Right lobe of liver (tissue), 6 donors: ENCODE measurements at regions not wholly inside any gene's neighbourhood (a gene's known extent, or its start where the extent isn't known, plus 50 kb on each side); places are given as distances from the start of the nearest gene placed in this dataset.

Source experiments
- ATAC-seq, 4 donors: fragments of 200-7000 bp; cut with Tn5 transposase; one replicate each; pipeline ENCODE4 v1.9.1; 2020; ENCODE audit warnings: mild to moderate bottlenecking in 4 of 4, moderate library complexity in 4 of 4
- DNase-seq, 3 donors: peaks; one replicate each; pipeline ENCODE4 v3.0.0-alpha.2; 2020
- H3K27ac ChIP-seq, 3 donors: fragments of 200-600 bp; one replicate each; pipeline ENCODE4 v1.8.0; 2022
- H3K27me3 ChIP-seq, 2 donors: fragments of 200-600 bp; one replicate each; pipeline ENCODE4 v1.8.0; 2022
- H3K36me3 ChIP-seq, 4 donors: fragments of 200-600 bp; sonication (generic) in 1 of 4; one replicate each; pipeline versions ENCODE4 v1.5.1 to v1.8.0; 2017 to 2022; ENCODE audit warnings: control low read depth in 1 of 4
- H3K4me1 ChIP-seq, 4 donors: fragments of 200-600 bp; sonication (generic) in 1 of 4; one replicate each; pipeline versions ENCODE4 v1.5.1 to v1.8.0; 2017 to 2022; ENCODE audit warnings: control low read depth in 1 of 4
- H3K4me3 ChIP-seq, 3 donors: fragments of 200-600 bp; one replicate each; pipeline ENCODE4 v1.8.0; 2022
- H3K9me3 ChIP-seq, 4 donors: fragments of 200-600 bp; sonication (generic) in 1 of 4; one replicate each; pipeline versions ENCODE4 v1.5.1 to v1.8.0; 2017 to 2022; ENCODE audit warnings: control low read depth in 1 of 4
- CTCF ChIP-seq, 4 donors: fragments of 200-600 bp in 3 of 4; fragments of 450-650 bp in 1 of 4; IDR thresholded peaks; one replicate each; pipeline versions ENCODE4 v1.5.1 to v1.8.0; 2016 to 2022; ENCODE audit warnings: antibody characterized with exemption in 4 of 4, mild to moderate bottlenecking in 2 of 4
- POLR2A ChIP-seq: fragments of 450-650 bp; IDR thresholded peaks from one replicate; pipeline ENCODE4 v1.6.1; 2017; ENCODE audit warnings: antibody characterized with exemption, mild to moderate bottlenecking
- WGBS: methylation state at CpG from one replicate; pipeline ENCODE4 v1.1.6; 2018; ENCODE audit warnings: low coverage, low lambda C conversion rate; ENCODE audit not compliant: insufficient coverage; ENCODE audit errors: missing lambda C conversion rate; 5-methylcytosine and 5-hydroxymethylcytosine counted together
- intact Hi-C, 2 donors: fragments of 100-400 bp; cut with DNase I; formaldehyde crosslinking; loops; one replicate each; pipeline versions ENCODE4 v1.11.2 to v1.14.1; 2022
- donor health status: DM: no; HTN: yes; CAD: no.
- donor health status: DM: no; HTN: no; CAD: no.
- donor health status: DM: no; HTN: no; CAD: no.
- donor health status: DM: no; HTN: yes; CAD: no.
- donor health status: DM: no; HTN: yes; CAD: no.

DNA sequence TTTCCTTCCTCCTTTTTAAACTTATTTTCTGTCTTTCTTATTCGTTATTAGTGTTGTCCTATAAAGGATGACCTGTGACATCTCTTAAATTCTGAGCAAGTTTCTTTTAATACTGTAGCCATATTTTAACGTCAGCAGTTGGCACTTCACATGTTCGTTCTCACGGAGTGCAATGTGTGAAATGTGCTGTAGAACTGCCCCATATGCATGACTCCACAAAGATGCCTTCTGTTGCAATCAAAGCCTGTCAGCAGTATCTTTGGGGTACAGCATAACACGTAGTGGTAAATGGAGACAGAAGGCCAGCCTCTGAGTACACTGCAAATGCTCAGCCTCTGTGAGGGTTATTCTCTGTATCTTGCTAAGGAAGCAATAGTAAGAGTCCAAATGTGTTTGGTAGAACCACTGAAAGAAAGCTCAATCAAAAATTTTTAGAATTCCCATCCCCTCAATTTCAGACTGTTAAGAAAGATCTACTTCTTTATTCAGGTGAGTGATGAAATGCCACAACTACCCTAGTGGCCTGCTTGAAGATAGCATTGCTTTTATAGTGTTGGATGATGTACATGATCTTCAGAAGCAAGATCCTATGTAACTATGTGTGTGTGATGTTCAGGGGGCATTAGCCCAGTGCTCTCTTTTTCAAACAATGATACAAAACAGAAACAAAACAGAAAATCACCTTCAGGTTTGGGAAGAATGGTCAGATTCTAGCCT lies 277.7 kb downstream of the TMEM167A start:
- TF ChIP-seq POLR2A (no peak), CTCF (IDR thresholded peaks at IDR 0.05) (no peak)
- H3K4me3 ChIP-seq = no peak overlapping the region
- intact Hi-C loops = loop anchor here in 1 of 2 donors (10.0 kb wide), 1 partner anchor 445 kb away; no protein-coding TSS in a partner anchor

DNA sequence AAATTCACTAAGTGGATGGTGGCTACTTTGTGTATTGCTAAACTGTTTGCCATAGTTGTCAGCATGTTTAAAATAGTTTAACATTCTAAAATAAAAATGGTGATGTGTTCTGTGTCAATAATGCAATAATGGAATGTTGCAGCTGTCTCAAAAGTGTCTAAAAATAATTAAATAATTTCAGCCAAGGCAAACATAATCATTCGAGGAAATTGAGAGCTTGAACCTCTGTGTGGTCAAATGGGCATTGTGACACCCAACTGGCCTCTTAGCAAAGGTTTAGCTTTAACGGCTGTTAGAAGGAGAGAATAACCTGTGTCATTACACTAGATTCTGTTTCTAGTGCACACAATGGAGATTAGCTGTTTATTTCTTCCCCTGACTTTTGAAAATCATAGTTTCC lies 278.5 kb downstream of the TMEM167A start:
- no peak for DNase-seq
- ATAC-seq = no peak
- no peak for TF ChIP-seq CTCF (IDR thresholded peaks at IDR 0.05)
- no peak for TF ChIP-seq POLR2A
- Histone ChIP-seq H3K4me3 (no peak overlapping the region), H3K9me3 (no peaks in the 10 kb centered on the region), H3K27me3 (no peaks in the 10 kb centered on the region), H3K27ac (no peak overlapping the region), H3K4me1 (no peaks in the 10 kb centered on the region), H3K36me3 (no peaks in the 10 kb centered on the region)
- WGBS = 20% methylated on average over 2 of the region's 2 CpGs
- intact Hi-C loops = loop anchor here in 1 of 2 donors (10.0 kb wide), 1 partner anchor 444 kb away; no protein-coding TSS in a partner anchor

More for the DNA sequence above, 277.7 kb downstream of the TMEM167A start:
- H3K9me3 ChIP-seq = no peaks in the 10 kb centered on the region
- H3K36me3 ChIP-seq = no peaks in the 10 kb centered on the region
- no peaks in the 10 kb centered on the region for H3K4me1 ChIP-seq
- no peak overlapping the region for H3K27ac ChIP-seq
- 85% methylated on average over 5 of the region's 5 CpGs for WGBS
- no peak for DNase-seq
- H3K27me3 ChIP-seq = no peaks in the 10 kb centered on the region
- ATAC-seq = no peak

DNA sequence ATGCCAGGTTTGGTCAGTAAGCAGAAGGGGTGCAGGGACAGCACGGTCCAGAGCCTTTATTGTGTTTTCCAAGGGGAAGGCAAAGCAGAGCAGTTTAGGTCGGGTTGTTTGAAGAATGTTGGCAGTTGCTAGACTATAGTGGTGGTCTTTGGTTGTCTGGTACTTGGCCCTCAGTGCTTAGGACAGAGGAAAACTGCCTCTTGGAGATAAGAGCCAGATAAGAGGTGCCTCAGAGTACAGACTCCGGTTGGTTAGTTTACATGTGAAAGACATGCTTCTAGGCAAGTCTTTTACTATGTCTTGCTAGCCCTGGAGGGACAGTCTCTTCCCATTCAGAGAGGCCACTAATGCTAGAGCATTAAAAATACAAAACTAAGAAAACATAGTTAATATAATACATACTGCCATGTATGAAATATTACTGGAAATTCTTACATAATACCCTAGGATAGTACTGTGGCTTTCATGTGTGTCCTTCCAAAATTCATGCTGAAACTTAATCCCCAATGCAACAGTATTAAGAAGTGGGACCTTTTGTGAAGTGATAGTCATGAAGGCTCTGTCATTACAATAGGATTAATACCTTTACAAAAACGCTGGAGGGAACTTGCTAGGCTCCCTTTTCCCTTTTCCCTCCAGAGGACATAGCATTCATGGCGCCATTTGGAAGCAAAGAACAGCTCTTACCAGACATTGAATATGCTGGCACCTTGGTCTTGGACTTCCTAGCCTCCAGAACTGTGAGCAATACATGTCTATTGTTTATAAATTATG lies 280.4 kb downstream of the TMEM167A start:
- H3K9me3 ChIP-seq = no peaks in the 10 kb centered on the region
- H3K36me3 ChIP-seq = no peaks in the 10 kb centered on the region
- H3K4me1 ChIP-seq = no peaks in the 10 kb centered on the region
- 49% methylated on average over 5 of the region's 5 CpGs for WGBS
- DNase-seq (no peak), ATAC-seq (peak in 3 of 4 donors; percentile 27 to 48 (median 41))
- no peak overlapping the region for H3K27ac ChIP-seq
- intact Hi-C loops = loop anchor here in 1 of 2 donors (10.0 kb wide), 1 partner anchor 442 kb away; no protein-coding TSS in a partner anchor
- H3K27me3 ChIP-seq = no peaks in the 10 kb centered on the region
- TF ChIP-seq POLR2A (no peak), CTCF (IDR thresholded peaks at IDR 0.05) (no peak)
- no peak overlapping the region for H3K4me3 ChIP-seq

- DNase-seq (no peak), ATAC-seq (no peak)
- 73% methylated on average over 2 of the region's 2 CpGs for WGBS
- H3K27ac ChIP-seq = no peak overlapping the region
- H3K4me1 ChIP-seq = no peaks in the 10 kb centered on the region
- no peaks in the 10 kb centered on the region for H3K36me3 ChIP-seq
- H3K9me3 ChIP-seq = no peaks in the 10 kb centered on the region
- intact Hi-C loops = loop anchor here in 1 of 2 donors (10.0 kb wide), 1 partner anchor 440 kb away; no protein-coding TSS in a partner anchor
- H3K27me3 ChIP-seq = no peaks in the 10 kb centered on the region
- H3K4me3 ChIP-seq = no peak overlapping the region
- TF ChIP-seq CTCF (IDR thresholded peaks at IDR 0.05) (no peak), POLR2A (no peak)
Measured at GRCh38 chr5:82794876-82795275, 282.3 kb downstream of the TMEM167A start.
